GM18499 (cell line): ENCODE measurements at regions not wholly inside any gene's neighbourhood (a gene's known extent, or its start where the extent isn't known, plus 50 kb on each side); places are given as distances from the start of the nearest gene placed in this dataset.
"Not testable (repeated sequence)": the region's sequence is repeated elsewhere in the genome, so short reads cannot be mapped to it uniquely, and the experiment has no call there.

ENCODE experiments used
- ATAC-seq: cut with Tn5 transposase; IDR thresholded peaks from one replicate; pipeline ENCODE4 v1.9.1; 2021; ENCODE audit warnings: moderate number of reproducible peaks; ENCODE audit not compliant: insufficient read depth, unreplicated experiment

DNA sequence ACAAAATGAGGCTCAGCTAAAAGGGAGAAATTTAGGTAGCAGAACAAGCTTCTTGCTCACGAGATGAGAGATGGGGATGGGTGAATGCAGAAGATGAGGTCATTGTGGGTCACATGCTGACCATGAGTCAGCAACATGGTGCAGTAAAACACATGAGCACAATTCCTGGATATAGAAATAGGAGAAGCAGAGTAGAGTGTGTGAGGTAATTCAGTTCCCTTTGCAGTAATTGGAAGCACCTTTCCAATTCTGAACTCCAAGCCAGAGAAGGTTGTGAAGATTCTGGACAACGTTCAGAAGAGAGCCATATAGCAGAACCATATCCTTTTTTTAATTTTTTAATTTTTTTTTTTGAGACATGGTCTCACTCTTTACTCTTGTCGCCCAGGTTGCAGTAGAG is 62.0 kb upstream of the LMNTD1 start:
- ATAC-seq = no peak

DNA sequence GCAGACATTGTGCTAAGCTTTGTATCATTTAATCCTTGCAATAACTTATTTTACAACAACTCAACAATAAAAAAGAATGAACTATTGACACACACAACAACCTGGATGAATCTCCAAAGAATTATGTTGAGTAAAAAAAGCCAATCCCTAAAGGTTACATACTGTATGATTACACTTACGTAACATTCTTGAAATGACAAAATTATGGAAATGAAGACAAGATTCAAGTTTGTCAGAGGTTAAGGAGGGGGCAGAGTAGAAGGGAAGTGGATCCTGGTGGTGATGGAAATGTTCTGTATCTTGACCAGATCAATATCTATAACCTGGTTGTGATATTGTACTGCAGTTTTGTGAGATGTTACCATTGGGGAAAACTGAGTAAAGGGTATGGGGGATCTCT is 63.2 kb upstream of the LMNTD1 start:
- no peak for ATAC-seq

DNA sequence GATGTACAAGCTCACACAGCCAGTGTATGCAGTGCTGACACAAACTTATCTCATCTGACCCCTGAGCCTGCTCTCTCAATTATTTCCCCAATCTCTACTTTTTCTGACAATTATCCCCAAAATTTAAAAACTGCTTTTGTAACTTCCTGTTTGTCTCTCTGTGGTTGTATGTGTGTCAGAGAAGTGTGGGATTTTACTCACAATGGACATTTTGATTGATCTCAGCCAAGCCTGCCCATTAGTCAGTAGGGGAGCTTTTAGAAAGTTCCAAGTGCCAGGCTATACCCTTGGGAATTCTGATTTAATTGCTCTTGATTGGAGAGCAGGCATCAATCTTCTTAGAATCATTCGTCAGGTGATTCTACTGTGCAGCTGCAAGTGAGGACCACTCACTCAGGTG is 64.9 kb upstream of the LMNTD1 start:
- ATAC-seq = no peak

DNA sequence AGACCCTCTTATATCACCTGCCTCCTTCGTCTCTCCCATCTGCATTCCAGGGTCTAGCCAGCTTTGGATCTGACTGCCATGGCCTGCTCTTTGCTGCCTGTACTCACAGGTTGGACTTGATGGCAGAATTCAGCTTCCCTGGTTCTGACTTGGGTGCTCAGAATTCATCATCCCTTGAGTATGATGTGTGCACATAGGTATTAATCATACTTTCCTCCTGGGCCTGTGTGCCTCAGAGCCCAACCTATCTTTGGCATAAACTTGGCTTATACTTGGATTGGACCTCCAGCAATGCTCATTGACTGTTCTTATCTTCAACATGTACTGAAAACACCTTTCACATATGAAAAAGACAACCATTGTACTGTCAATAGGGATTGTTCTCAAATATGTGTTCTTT is 70.7 kb upstream of the LMNTD1 start:
- ATAC-seq = no peak

DNA sequence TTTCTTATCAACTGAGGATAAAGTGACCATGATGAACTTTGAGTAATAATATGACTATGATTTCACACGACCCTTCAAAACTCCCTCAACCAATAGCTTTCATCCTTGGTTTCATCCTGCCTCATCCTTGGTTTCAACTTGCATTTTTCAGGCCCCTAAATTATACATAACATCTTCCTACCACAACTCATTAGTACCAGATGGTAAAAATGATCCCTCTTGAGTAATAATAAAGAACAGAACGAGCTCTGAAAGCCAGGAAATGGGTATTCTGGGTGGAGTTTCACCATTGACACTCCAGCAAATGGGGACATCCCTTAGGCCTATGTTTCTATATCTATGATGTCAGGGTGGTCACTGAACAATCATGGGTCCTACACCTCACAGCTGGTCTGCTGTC is 72.1 kb upstream of the LMNTD1 start:
- ATAC-seq = no peak

DNA sequence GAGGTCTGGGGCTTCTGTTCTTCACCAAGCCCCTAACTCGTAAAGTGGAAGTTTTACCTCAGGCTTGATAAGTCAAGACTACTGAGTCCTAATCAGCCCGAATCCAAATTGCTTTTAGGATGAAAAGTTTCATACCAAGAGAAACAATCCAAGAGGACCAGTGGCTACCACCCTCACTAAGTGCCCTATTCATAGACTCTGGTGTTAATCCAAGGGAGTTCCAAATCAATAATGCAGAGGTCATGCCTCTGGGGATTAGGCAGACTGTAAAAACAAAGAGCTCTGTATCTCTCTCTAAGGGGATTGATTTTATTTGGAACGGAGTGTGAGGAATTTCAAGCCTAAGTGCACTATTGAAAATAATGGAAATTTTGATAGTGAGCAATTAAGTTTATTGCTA is 76.3 kb upstream of the LMNTD1 start:
- no peak for ATAC-seq

DNA sequence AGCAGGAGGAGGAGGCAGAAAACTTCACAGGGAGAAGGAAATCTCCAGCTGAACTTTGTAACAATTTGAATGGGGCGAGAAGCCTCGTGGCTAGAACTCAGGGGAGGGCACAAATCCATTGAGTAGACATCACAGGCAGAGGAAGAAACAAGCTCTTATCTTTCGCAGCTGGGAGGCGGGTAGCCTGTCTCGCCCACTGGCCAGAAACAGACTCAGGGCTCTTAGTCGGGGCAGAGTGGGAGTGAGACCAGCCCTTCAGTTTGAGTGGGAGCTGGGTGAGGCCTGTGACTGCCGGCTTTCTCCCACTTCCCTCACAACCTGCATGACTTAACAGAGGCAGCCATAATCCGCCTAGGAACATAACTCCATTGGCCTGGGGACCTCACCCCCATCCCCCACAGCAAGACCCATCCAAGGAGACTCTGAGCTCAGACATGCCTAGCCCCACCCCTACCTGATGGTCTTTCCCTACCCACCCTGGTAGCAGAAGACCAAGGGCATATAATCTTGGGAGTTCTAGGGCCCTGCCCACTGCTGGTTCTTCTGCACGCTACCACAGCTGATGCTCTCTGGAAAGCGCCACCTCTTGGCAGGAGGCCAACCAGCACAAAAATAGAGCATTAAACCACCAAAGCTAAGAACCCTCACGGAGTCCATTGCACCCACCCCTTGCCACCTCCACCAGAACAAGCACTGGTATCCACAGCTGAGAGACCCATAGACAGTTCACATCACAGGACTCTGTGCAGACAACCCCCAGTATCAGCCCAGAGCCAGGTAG is 77.8 kb upstream of the LMNTD1 start:
- not testable (repeated sequence) for ATAC-seq

DNA sequence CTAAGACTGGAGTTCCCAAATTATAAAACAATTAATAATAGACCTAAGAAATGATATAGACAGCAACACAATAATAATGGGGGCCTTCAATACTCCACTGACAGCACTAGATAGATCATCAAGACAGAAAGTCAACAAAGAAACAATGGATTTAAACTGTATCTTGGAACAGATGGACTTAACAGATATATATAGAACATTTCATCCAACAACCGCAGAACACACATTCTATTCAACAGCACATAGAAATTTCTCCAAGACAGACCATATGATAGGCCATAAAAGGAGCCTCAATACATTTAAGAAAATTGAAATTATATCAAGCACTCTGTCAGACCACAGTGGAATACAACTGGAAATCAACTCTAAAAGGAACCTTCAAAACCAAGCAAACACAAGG is 80.1 kb upstream of the LMNTD1 start:
- ATAC-seq = not testable (repeated sequence)

DNA sequence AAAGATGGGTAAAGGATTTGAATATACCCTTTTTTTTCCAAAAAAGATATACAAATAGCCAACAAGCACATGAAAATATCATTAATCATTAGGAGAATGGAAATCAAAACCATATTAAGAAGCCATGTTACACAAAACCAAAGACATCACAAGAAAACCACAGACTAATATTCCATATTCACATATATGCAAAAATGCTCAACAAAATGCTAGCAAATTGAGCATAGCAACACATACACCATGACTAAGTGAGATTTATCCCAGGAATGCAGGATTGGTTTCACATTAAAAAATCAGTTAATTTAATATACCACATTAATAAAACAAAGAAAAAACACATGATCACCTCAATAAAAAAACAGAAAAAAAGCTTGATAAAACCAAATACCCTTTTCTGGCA is 84.7 kb upstream of the LMNTD1 start:
- ATAC-seq = no peak

DNA sequence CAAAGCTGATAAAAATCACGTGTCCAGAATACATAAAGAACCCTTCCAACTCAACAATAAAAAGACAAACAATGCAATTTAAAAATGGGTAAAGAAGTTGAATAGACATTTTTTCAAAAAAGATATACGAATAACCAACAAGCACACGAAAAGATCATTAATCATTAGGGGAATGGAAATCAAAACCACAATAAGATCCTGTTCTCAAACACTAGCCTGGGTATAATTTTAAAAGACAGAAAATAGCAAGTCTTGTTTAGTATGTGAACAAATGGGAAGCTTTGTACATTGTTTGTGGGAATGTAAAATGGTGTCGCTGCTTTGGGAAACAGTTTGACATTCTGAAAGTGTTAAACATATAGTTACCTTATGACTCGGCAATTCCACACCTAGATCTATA is 86.3 kb upstream of the LMNTD1 start:
- ATAC-seq = no peak

DNA sequence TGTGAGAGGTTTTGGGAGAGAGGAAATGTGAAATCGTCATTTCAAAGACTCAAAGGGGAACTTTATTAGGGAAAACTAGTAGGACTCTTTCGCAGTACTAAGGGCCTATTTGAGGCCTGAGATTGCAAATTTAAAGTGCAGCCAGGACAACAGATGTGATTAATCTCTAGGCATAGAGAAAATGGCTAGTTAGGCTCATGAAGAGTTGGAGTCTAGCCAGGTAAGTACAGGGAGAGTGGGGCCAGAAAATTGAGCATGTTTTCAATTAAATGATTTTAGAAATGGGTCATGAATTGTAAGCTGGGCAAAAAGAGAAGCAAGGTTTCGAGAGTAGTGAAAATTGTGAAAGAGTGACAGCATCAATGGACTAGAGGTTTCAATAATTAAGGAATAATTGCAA is 91.9 kb upstream of the LMNTD1 start:
- no peak for ATAC-seq

DNA sequence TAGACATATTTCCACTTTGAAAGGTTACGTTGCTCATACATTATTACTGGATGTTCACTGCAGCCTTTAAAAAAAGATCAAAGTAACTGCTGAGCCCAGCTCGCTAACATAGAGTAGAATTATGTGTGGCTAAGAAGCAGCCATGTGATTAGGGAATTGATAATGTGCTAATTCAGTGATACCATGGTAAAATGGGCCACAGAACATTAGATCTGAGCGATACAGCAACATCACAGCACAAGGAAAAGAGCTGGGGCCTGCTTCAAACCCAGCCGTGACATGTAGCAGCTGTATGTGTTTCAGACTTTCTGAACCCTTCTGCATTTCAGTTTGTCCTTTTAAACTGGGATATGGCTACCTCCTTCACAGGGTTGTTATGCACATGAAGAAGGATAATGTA is 92.3 kb upstream of the LMNTD1 start:
- no peak for ATAC-seq

DNA sequence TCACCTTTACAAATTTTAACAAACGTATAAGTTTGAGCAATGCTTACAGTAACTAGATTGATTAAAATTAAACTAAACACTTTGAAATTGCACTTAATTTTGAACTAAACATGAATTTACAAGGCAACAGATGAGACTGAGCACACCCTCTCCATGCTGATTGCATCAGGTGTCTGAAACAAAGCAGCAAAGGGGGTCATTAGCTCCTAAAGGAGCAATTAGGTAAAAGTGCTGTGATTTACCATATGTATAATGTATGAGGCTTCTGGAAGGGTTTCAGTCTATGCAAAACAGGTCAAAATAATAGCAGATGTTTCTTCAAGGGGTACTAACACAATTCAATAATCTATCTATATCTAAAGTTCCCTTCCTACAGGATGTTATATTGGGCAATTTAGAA is 98.8 kb upstream of the LMNTD1 start:
- no peak for ATAC-seq

DNA sequence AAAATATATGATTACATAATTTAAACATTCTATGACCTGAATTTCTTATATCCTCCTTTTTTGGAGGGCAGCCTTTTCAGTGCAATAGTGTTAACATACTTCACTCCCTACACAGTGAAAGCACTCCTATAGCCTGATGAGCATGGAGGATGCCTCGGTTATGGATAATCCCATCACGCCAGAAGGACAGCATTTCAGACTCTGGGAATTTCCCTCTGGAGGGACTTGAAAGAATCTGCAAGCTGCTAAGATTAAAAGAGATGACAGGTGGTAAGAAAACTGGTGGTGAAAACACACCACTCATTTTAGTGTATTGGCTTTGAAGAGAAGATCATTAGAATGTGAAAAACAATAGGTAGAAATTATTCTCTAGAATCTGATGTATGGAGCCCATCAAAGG is 99.3 kb upstream of the LMNTD1 start:
- ATAC-seq = no peak

DNA sequence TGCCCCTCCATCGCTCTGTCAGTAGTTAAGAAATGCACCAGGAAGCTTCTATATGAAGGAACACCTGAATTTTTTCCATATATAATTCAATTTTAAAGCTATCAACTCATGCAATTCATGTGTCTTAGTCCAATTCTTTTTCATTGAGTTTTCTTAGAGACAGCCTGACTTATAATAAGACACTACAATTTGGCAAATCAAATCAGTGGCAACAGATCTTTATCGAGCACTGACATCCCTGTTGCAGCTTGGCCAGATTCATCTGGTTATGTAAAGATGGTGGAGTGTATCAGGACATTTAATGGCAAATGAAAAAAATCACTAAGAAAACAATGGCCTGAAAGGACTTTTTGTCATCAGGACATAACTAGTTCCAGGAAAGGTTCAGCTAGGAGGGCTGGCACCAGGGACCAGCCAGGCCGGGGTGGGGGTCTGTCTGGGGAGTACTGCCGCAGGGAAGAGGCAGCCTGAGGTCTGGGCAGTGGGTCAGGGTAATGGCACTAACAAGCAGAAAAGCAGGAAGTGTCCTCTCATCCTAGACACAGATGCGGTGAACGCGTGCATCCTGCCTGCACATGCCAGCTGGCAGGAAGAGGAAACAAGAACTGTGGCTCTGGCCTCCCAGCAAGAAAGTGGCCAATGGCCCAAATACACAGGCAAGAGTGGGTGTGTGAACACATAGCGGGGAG is 100.5 kb upstream of the LMNTD1 start:
- no peak for ATAC-seq

DNA sequence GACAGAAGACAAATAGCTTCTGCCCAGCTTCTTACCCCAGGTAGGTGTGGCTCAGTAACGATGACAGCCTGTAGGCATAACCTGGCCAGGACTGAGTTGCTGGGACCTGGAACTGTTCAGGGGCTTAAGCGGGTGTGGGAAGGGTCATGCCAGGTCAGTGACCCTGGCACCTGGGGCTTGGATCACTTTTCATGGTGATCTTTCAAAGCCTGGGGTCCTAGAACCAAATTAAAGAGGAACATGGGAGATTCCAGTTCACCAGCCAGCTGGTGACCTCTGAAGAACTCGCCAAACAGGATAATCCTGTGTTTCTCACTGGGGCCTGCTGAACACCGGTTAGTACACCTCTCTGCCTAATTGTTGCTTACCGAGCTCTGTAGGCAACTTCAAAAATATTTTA is 102.6 kb upstream of the LMNTD1 start:
- no peak for ATAC-seq

DNA sequence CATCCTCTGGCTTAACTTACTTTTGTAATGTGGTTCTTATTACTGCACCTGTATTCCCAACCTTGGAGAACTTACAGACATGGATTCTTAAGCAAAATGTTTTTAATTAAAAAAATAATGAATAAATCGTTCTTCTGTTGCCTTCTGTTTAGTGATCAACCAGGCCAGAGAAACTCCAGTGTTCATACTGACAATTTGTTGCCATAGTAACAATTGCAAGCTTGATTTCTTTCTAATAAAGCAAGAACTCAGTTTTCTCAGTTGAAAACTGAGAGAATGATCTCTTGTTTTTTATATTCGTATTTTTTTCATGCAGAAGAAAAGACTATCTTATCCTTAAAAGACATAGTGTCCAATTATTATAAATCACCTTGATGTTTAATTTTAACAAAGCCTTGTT is 106.5 kb upstream of the LMNTD1 start:
- no peak for ATAC-seq

DNA sequence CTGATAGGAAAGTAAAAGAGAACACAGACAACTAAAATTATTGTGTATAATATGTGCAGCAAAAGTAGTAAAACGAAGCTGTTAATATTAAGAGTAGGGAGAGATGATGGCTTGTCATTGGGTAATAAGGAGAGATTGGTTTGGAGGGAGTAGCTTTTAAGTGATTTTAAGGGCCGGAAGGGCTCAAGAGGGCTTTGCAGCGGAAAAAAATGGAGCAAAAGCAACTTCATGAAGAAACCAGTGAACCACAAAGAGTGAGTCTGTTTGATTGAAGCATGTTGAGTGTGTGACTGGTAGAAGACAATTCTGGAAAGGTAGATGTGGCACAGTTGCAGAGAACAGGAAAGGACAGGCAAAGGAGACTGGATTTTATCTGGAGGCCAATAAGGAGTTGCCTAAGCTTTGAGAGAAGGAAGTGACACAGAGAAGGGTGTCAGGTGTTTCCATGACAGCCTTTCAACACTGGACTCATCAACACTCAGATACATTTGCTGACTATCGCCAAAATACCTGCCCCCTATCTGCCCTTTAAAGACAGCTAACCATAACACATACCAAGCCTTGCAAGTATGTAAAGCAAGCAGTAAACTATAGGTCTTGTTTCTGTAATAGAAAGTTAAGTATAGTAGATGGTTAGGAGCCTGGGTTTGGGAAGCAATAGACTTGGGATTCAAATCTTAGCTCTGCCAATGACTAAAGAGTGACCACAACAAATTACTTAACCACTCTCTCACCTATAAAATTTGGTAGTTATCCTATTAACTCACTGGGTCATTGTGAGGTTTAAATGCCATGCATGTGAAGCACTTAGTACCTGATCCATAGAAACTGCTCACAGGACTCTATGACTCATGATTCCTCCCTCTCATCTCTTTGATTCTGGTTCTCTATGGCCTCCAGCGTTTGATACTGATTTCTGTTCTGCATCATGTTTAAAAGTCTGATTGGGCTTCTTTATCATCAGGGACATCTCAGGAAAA is 117.3 kb upstream of the LMNTD1 start:
- ATAC-seq = no peak

DNA sequence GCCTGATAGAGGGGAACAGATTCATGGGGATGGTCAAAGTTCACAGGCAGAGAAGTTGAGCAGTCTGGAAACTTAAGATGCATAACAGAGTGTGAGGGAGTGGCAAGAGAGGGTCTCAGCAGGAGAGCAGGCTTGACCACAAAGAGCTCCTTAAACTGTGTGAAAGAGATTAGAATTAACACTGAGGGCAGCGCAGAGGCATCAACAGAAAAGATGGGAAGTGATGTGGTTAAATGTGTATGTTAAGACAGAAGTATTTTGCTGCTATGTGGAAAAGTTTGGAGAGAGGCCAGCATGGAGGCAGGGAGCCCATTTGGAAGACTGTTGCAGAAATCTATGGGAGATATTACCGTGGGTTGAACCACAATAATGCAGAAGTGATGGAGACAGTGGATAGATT is 122.7 kb upstream of the LMNTD1 start:
- no peak for ATAC-seq

DNA sequence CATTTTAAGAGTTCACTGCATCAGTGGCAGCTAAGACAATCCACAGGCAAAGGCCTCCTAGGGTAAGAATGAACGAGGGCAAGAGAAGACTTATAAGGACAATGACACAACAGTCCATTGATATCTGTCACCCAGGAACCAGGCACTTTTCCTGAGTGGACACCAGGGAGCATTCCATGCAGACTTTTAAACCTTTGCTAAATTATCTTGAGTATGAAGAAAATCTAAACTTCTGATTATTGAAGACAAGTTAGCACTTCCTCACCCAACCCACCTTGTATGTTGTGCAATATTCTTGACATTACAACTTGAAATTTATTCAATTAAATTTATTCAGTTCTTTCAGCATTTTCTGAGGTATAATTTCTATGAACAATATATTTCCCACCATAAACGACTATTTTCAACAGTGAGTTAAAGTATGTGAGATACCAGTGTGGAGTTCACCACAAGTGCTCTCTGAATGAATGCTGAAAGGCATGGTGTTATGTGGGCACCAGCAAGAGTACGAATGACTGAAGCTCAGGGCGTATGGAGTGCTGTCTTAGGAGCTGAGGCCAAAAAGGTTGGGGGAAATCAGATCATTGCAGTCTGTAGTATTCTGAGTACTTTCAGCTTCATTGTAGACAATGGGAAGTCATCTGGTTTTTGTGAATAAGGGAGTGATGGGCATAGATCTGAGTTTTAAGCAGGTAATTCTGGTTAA is 124.3 kb upstream of the LMNTD1 start:
- no peak for ATAC-seq
